DMS79 treated with DMSO at 0.1 percent for 48 hours (cell line): ENCODE measurements at regions not wholly inside any gene's neighbourhood (a gene's known extent, or its start where the extent isn't known, plus 50 kb on each side); places are given as distances from the start of the nearest gene placed in this dataset.
"Not testable (repeated sequence)": the region's sequence is repeated elsewhere in the genome, so short reads cannot be mapped to it uniquely, and the experiment has no call there.

ENCODE experiments used
- DNase-seq: peaks from one replicate; lab custom pipeline; 2025; lab: John Stamatoyannopoulos, UW

GRCh38 chr14:83091991-83092956 is 1558.6 kb upstream of the SEL1L start:
- peak; percentile 96 for DNase-seq

GRCh38 chr14:83096092-83096491 is 1562.4 kb upstream of the SEL1L start:
- no peak for DNase-seq

- no peak for DNase-seq
These were observed 1568.2 kb upstream of the SEL1L start for GRCh38 chr14:83101846-83102245.

GRCh38 chr14:83118029-83118428 is 1584.4 kb upstream of the SEL1L start:
- DNase-seq: no peak

GRCh38 chr14:83120187-83120586 is 1586.5 kb upstream of the SEL1L start:
- no peak for DNase-seq

- no peak for DNase-seq
These were observed 1592.4 kb upstream of the SEL1L start for GRCh38 chr14:83126076-83126475.

GRCh38 chr14:83128783-83129182 is 1595.1 kb upstream of the SEL1L start:
- DNase-seq: no peak

GRCh38 chr14:83129496-83129895 is 1595.8 kb upstream of the SEL1L start:
- no peak for DNase-seq

- DNase-seq: no peak
These were observed 1600.5 kb upstream of the SEL1L start for GRCh38 chr14:83133981-83134645.

GRCh38 chr14:83140756-83141155 is 1607.1 kb upstream of the SEL1L start:
- no peak for DNase-seq

- no peak for DNase-seq
These were observed 1613.4 kb upstream of the SEL1L start for GRCh38 chr14:83147006-83147405.

GRCh38 chr14:83151571-83151970 is 1617.9 kb upstream of the SEL1L start:
- no peak for DNase-seq

GRCh38 chr14:83153081-83153480 is 1619.4 kb upstream of the SEL1L start:
- DNase-seq: no peak

- DNase-seq: no peak
These were observed 1628.8 kb upstream of the SEL1L start for GRCh38 chr14:83162361-83162929.

GRCh38 chr14:83163016-83163415 is 1629.4 kb upstream of the SEL1L start:
- DNase-seq: no peak

GRCh38 chr14:83164016-83164415 is 1630.4 kb upstream of the SEL1L start:
- no peak for DNase-seq

- no peak for DNase-seq
These were observed 1630.9 kb upstream of the SEL1L start for GRCh38 chr14:83164591-83164990.

- DNase-seq: no peak
These were observed 1636.5 kb upstream of the SEL1L start for GRCh38 chr14:83170165-83170564.

- DNase-seq: no peak
These were observed 1638.1 kb upstream of the SEL1L start for GRCh38 chr14:83171761-83172160.

- no peak for DNase-seq
These were observed 1638.7 kb upstream of the SEL1L start for GRCh38 chr14:83172363-83172762.

GRCh38 chr14:83173687-83174086 is 1640.0 kb upstream of the SEL1L start:
- no peak for DNase-seq

GRCh38 chr14:83184531-83184930 is 1650.9 kb upstream of the SEL1L start:
- no peak for DNase-seq

GRCh38 chr14:83188311-83188710 is 1654.7 kb upstream of the SEL1L start:
- not testable (repeated sequence) for DNase-seq
